Gastroesophageal sphincter (tissue), 3 donors: ENCODE measurements at regions not wholly inside any gene's neighbourhood (a gene's known extent, or its start where the extent isn't known, plus 50 kb on each side); places are given as distances from the start of the nearest gene placed in this dataset.

Experiments used
- CTCF ChIP-seq, 4 experiments: fragments of 200-600 bp in 2 of 4; fragments of 450-650 bp in 2 of 4; sonication (generic) in 1 of 4; IDR thresholded peaks; one replicate each; pipeline ENCODE4 v1.5.1; 2017 to 2019; ENCODE audit warnings: antibody characterized with exemption in 4 of 4, mild to moderate bottlenecking in 2 of 4, moderate library complexity in 2 of 4
- POLR2A ChIP-seq, 2 donors: fragments of 450-650 bp; IDR thresholded peaks; one replicate each; pipeline ENCODE4 v1.6.1; 2017; ENCODE audit warnings: antibody characterized with exemption in 2 of 2, mild to moderate bottlenecking in 2 of 2, moderate library complexity in 1 of 2

- TF ChIP-seq CTCF (IDR thresholded peaks at IDR 0.05) = no peak
- no peak for TF ChIP-seq POLR2A (IDR thresholded peaks at IDR 0.05)
Measured at GRCh38 chr2:39506215-39506614, 69.1 kb upstream of the MAP4K3 start.
